HEK293 (cell line): ENCODE measurements at regions not wholly inside any gene's neighbourhood (a gene's known extent, or its start where the extent isn't known, plus 50 kb on each side); places are given as distances from the start of the nearest gene placed in this dataset.

Experiments used
- BCL11B ChIP-seq: fragments of 450-650 bp; formaldehyde crosslinking; IDR thresholded peaks from 2 replicates; pipeline ENCODE4 v1.5.1; 2016; ENCODE audit warnings: low read depth, missing biosample characterization, missing genetic modification characterization
- CTCF ChIP-seq: fragments of 450-650 bp; formaldehyde crosslinking; IDR thresholded peaks from 2 replicates; pipeline ENCODE4 v1.5.1; 2016; ENCODE audit warnings: missing biosample characterization, missing genetic modification characterization
- SP2 ChIP-seq: fragments of 450-650 bp; formaldehyde crosslinking; IDR thresholded peaks from 2 replicates; pipeline ENCODE4 v1.5.1; 2016; ENCODE audit warnings: missing biosample characterization, missing genetic modification characterization
- ZFHX2 ChIP-seq: fragments of 450-650 bp; formaldehyde crosslinking; conservative IDR thresholded peaks from 2 replicates; pipeline ENCODE4 v1.5.1; 2016; ENCODE audit warnings: missing biosample characterization, missing genetic modification characterization
- ZNF274 ChIP-seq, 2 experiments: fragments of 200-500 bp in 1 of 2; fragments of 450-650 bp in 1 of 2; sonication (Bioruptor generic) in 1 of 2; formaldehyde crosslinking in 1 of 2; IDR thresholded peaks; 2 replicates each; pipeline versions ENCODE4 v1.5.1 to v1.6.1; 2014 to 2016; ENCODE audit warnings: borderline replicate concordance in 1 of 2, inconsistent platforms in 1 of 2, low read length in 1 of 2, missing biosample characterization in 1 of 2, missing genetic modification characterization in 1 of 2

GRCh38 chr18:78242254-78242643, 737.4 kb upstream of the SALL3 start:
- TF ChIP-seq ZNF274 (IDR thresholded peaks at IDR 0.05; ENCODE audit: low read length): no peak
- no peak for TF ChIP-seq ZNF274 (tag by site-specific recombination; IDR thresholded peaks at IDR 0.05; ENCODE audit: borderline replicate concordance)
- TF ChIP-seq CTCF (tag by site-specific recombination): no peak
- no peak for TF ChIP-seq SP2 (tag by site-specific recombination)
- TF ChIP-seq BCL11B: no peak
- TF ChIP-seq ZFHX2 (tag by site-specific recombination): no peak
